Spleen (tissue), 11 donors: ENCODE measurements at regions not wholly inside any gene's neighbourhood (a gene's known extent, or its start where the extent isn't known, plus 50 kb on each side); places are given as distances from the start of the nearest gene placed in this dataset.

Experiments
- DNase-seq: peaks from one replicate; pipeline ENCODE4 v3.0.0-alpha.2; 2020
- H3K27ac ChIP-seq, 8 donors: fragments of 200-600 bp; sonication (generic) in 7 of 8; 1 replicate in 4 of 8; 2 replicates in 4 of 8; pipeline versions ENCODE4 v1.5.0 to v1.8.0; 2016 to 2021; ENCODE audit warnings: inconsistent platforms in 4 of 8, mild to moderate bottlenecking in 4 of 8, moderate library complexity in 1 of 8
- H3K27me3 ChIP-seq, 7 donors: fragments of 200-600 bp; sonication (generic) in 6 of 7; replicated peaks in 1 of 7; 1 replicate in 4 of 7; 2 replicates in 3 of 7; pipeline versions ENCODE4 v1.5.0 to v1.8.0; 2016 to 2021; ENCODE audit warnings: inconsistent platforms in 3 of 7, mild to moderate bottlenecking in 1 of 7
- H3K36me3 ChIP-seq, 6 donors: fragments of 200-600 bp; sonication (generic) in 5 of 6; 1 replicate in 4 of 6; 2 replicates in 2 of 6; pipeline versions ENCODE4 v1.5.0 to v1.8.0; 2016 to 2021; ENCODE audit warnings: inconsistent platforms in 2 of 6
- H3K4me1 ChIP-seq, 6 donors: fragments of 200-600 bp; sonication (generic) in 5 of 6; 1 replicate in 3 of 6; 2 replicates in 3 of 6; pipeline versions ENCODE4 v1.5.0 to v1.8.0; 2016 to 2021; ENCODE audit warnings: inconsistent platforms in 3 of 6
- H3K4me3 ChIP-seq, 8 donors: fragments of 200-600 bp; sonication (generic) in 7 of 8; 1 replicate in 4 of 8; 2 replicates in 4 of 8; pipeline versions ENCODE4 v1.5.0 to v1.8.0; 2016 to 2021; ENCODE audit warnings: inconsistent platforms in 4 of 8, mild to moderate bottlenecking in 4 of 8, moderate library complexity in 2 of 8
- H3K9me3 ChIP-seq, 8 donors: fragments of 200-600 bp; sonication (generic) in 7 of 8; 1 replicate in 4 of 8; 2 replicates in 4 of 8; pipeline versions ENCODE4 v1.5.0 to v1.8.0; 2016 to 2021; ENCODE audit warnings: inconsistent platforms in 4 of 8
- CTCF ChIP-seq, 11 experiments: fragments of 200-600 bp in 7 of 11; fragments of 450-650 bp in 4 of 11; sonication (generic) in 4 of 11; IDR thresholded peaks in 8 of 11; conservative IDR thresholded peaks in 3 of 11; 1 replicate in 7 of 11; 2 replicates in 4 of 11; pipeline versions ENCODE4 v1.4.0 to v1.8.0; 2016 to 2021; ENCODE audit warnings: antibody characterized with exemption in 11 of 11, inconsistent platforms in 4 of 11, mild to moderate bottlenecking in 1 of 11
- POLR2A ChIP-seq, 3 donors: fragments of 450-650 bp; IDR thresholded peaks; one replicate each; pipeline ENCODE4 v1.5.1; 2017; ENCODE audit warnings: antibody characterized with exemption in 3 of 3, mild to moderate bottlenecking in 1 of 3
- POLR2AphosphoS5 ChIP-seq, 3 donors: sonication (generic); formaldehyde crosslinking; IDR thresholded peaks; one replicate each; pipeline ENCODE4 v1.5.1; 2017; ENCODE audit warnings: antibody characterized with exemption in 3 of 3
- WGBS, 5 donors: extraction: QIAGEN DNeasy Blood & Tissue Kit in 3 of 5; methylation state at CpG; one replicate each; pipeline versions ENCODE4 v1.1.5 to v1.1.7; 2013 to 2018; 5-methylcytosine and 5-hydroxymethylcytosine counted together
- intact Hi-C: fragments of 100-400 bp; cut with DNase I; formaldehyde crosslinking; loops from one replicate; pipeline ENCODE4 v1.15.0; 2023; ENCODE audit warnings: low total_unique reads
- donor health status: healthy with polysubstance abuse.
- donor health status: DM: no; HTN: no; CAD: no; lungs with moderate emphysema.
- donor health status: DM: no; HTN: no; CAD: no.
- donor health status: Bipolar disorder and iron deficiency.
- donor health status: healthy.
- donor health status: DM: no; HTN: no; CAD: no.
- donor health status: DM: yes; HTN: yes; CAD: no.

DNA sequence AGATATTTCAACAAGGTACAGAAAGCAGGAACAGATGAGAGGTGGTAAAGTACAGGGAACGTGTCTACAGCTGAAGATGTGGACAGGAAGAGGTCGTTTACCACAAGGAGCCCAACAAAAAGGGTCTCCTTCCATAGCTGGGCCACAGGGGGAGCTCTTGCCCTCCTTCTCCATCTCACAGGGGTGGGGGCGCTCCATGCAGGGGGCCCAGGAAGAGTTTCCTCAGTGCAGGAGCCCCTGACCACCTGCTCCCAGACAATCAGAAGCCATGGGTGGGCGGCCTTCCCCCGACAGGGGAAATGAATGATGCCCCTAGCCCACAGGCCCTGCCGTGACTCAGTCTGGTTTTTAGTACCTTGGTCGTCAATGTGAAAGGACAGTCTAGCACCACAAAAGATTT, 163.6 kb upstream of the ZNF516 start:
- intact Hi-C loops = no loop called here
- no peaks in the 10 kb centered on the region for H3K9me3 ChIP-seq
- no peaks in the 10 kb centered on the region for H3K36me3 ChIP-seq
- H3K4me1 ChIP-seq = peaks cover 0 to 4% (median 0%) of the 10 kb centered on the region in 6 donors
- no peak for TF ChIP-seq CTCF (IDR thresholded peaks at IDR 0.05 in 8 of 11, conservative IDR thresholded peaks at IDR 0.05 in 3 of 11)
- 34 to 47% (median 42%) methylated on average over 7 of the region's 7 CpGs for WGBS, 5 donors
- DNase-seq = no peak
- H3K27me3 ChIP-seq = peaks cover 3 to 49% (median 24%) of the 10 kb centered on the region in 7 donors
- no peak overlapping the region for H3K4me3 ChIP-seq
- no peak overlapping the region for H3K27ac ChIP-seq

DNA sequence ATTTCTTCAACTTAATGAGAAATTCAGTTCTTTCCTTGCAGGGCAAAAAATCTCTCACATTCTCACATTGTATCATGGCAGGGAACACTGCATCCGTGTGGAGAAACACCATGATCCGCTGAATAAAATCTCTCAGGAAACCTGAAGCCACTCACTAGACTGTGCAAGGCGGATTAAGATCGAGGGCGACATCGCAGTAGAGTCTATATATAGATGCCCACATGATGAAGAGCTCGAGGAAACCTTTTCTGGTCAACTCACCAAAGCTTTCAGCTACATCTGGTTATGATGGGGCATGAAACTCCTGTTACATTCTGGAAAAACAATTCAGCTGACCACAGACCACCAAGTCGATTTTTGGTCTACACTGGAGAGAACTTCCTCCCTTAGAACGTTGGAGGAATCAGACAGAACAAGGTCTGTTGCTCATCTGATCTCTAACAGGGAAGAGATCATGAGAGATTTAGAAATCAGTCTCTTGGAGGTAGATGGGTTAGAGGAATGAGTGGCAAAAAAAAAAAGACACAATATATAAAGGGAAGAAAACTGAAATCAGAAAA, 162.9 kb upstream of the ZNF516 start:
- 29 to 37% (median 33%) methylated on average over 9 of the region's 9 CpGs for WGBS, 5 donors
- no peak overlapping the region for H3K4me3 ChIP-seq
- intact Hi-C loops = no loop called here
- no peak for DNase-seq
- no peaks in the 10 kb centered on the region for H3K9me3 ChIP-seq
- H3K27me3 ChIP-seq = peaks cover 3 to 49% (median 25%) of the 10 kb centered on the region in 7 donors
- no peaks in the 10 kb centered on the region for H3K36me3 ChIP-seq
- H3K27ac ChIP-seq = no peak overlapping the region
- TF ChIP-seq POLR2A (IDR thresholded peaks at IDR 0.05) = no peak
- no peak for TF ChIP-seq CTCF (IDR thresholded peaks at IDR 0.05 in 8 of 11, conservative IDR thresholded peaks at IDR 0.05 in 3 of 11)
- no peak for TF ChIP-seq POLR2AphosphoS5 (IDR thresholded peaks at IDR 0.05)
- peaks cover 0 to 4% (median 0%) of the 10 kb centered on the region in 6 donors for H3K4me1 ChIP-seq

GRCh38 chr18:76656925-76657827, 162.1 kb upstream of the ZNF516 start:
- TF ChIP-seq CTCF (IDR thresholded peaks at IDR 0.05 in 8 of 11, conservative IDR thresholded peaks at IDR 0.05 in 3 of 11) (no peak), POLR2A (IDR thresholded peaks at IDR 0.05) (no peak), POLR2AphosphoS5 (IDR thresholded peaks at IDR 0.05) (no peak)
- Histone ChIP-seq H3K4me1 (peaks cover 0 to 4% (median 0%) of the 10 kb centered on the region in 6 donors), H3K36me3 (no peaks in the 10 kb centered on the region), H3K4me3 (no peak overlapping the region), H3K27ac (no peak overlapping the region), H3K9me3 (no peaks in the 10 kb centered on the region), H3K27me3 (peaks cover 3 to 49% (median 25%) of the 10 kb centered on the region in 7 donors)
- intact Hi-C loops = no loop called here
- no peak for DNase-seq
- 23 to 28% (median 26%) methylated on average over 8 of the region's 8 CpGs for WGBS, 5 donors

- H3K36me3 ChIP-seq = no peaks in the 10 kb centered on the region
- no peaks in the 10 kb centered on the region for H3K9me3 ChIP-seq
- intact Hi-C loops = no loop called here
- no peak overlapping the region for H3K4me3 ChIP-seq
- WGBS, 5 donors = 56 to 76% (median 73%) methylated on average over 4 of the region's 4 CpGs
- TF ChIP-seq POLR2AphosphoS5 (IDR thresholded peaks at IDR 0.05) = no peak
- TF ChIP-seq POLR2A (IDR thresholded peaks at IDR 0.05) = no peak
- TF ChIP-seq CTCF (IDR thresholded peaks at IDR 0.05 in 8 of 11, conservative IDR thresholded peaks at IDR 0.05 in 3 of 11) = no peak
- H3K4me1 ChIP-seq = peaks cover 0 to 4% (median 0%) of the 10 kb centered on the region in 6 donors
- no peak overlapping the region for H3K27ac ChIP-seq
- no peak for DNase-seq
- H3K27me3 ChIP-seq = peaks cover 3 to 59% (median 25%) of the 10 kb centered on the region in 7 donors
These were observed 159.5 kb upstream of the ZNF516 start for GRCh38 chr18:76654577-76654976.
